SK-N-DZ (cell line): ENCODE measurements at regions not wholly inside any gene's neighbourhood (a gene's known extent, or its start where the extent isn't known, plus 50 kb on each side); places are given as distances from the start of the nearest gene placed in this dataset.
"Not testable (repeated sequence)": the region's sequence is repeated elsewhere in the genome, so short reads cannot be mapped to it uniquely, and the experiment has no call there.

Experiments
- DNase-seq: peaks from one replicate; pipeline ENCODE4 v3.0.0-alpha.2; 2015; ENCODE audit warnings: low spot score

DNA sequence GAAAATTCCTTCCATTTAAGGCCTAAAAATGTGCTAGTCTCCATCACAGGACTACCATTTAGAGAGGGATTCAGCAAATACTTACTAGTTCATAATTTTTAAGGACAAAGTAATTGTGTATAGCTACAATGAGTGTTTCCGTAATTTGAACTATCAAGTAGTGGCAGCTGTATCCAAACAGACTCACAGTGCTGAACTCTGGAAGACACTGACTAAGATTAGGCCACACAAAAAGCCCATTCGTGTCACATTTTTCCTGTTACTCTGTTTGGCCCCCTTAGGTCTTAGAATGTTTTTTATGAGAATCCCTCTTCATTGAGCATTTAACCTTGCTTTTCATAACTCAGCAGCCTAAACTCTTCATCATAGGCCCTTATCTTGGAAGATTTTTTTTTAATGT lies 731.2 kb upstream of the PCDH9 start:
- DNase-seq = no peak

DNA sequence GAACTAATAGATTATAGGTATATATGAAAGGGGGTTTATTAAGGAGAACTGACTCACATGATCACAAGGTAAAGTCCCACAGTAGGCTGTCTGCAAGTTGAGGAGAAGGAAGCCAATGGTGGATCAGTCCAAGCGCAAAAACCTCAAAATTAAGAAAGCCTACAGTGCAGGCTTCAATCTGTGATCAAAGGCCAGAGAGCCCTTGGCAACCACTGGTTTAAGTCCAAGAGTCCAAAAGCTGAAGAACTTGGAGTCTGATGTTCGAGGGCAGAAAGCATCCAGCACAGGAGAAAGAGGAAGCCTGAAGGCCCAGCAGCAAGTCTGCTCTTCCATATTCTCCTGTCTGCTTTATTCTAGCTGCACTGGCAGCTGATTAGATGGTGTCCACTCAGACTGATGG lies 721.3 kb upstream of the PCDH9 start:
- no peak for DNase-seq

GRCh38 chr13:67950603-67951002 lies 720.5 kb upstream of the PCDH9 start:
- no peak for DNase-seq

DNA sequence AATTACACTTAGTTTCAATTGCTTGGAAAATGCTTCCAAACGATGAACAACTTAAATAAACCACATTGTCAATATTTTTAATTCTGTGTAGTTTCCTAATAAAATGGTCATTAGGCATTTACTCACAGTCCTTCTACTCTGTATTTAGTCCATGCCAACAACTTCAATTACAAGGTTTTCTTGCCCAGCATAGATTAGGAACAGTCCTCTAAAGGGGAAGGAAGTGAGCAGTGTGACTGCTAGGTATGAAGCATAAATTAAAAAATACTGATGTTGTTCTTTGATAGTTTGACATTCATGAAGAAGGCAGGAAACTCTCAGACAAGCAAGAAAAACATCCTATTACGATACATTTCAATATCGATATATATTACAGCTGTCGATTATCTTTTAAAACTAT lies 716.0 kb upstream of the PCDH9 start:
- DNase-seq = no peak

GRCh38 chr13:67943116-67943515 lies 713.0 kb upstream of the PCDH9 start:
- no peak for DNase-seq

DNA sequence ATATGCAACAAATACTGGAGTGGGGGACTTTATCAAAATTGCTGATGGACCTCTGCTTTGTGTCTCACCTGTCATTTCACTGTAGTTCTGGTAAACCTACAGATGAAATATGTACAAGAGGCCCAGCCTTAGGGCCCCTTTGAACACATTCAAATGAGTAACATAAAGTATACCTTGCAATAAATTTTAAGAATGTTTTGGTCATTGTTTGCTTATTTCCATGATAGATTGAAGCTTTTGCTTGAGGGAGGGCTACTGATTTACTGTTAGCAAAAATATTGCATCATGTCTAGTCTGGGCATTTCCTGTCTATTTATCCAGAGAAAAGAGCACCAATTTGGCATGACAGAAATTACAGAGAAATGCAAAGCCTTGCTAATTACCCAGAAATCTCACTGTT lies 705.5 kb upstream of the PCDH9 start:
- DNase-seq = peak; percentile 48

GRCh38 chr13:67934617-67935330 lies 704.6 kb upstream of the PCDH9 start:
- peak; percentile 75 for DNase-seq

GRCh38 chr13:67932991-67933390 lies 702.9 kb upstream of the PCDH9 start:
- DNase-seq = no peak

- no peak for DNase-seq
Observed at GRCh38 chr13:67917291-67917987, 687.3 kb upstream of the PCDH9 start.

DNA sequence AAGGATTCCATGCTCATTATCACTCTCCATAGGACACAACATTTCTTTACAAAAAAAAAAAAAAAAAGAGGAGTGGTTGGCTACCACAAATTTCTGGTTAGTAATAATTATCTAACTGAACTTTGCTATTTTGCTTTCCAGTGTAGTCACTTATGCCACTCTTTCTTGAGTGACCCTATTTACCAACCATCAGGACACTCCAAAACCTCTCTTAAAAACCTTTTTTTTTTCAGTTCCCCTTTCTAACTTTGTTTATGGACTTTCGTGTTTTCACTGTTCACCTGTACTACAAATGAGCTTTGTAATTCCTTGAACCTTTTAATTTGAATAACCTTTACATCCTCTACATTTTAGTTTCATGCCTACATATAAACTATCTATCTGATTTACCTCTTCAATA lies 686.5 kb upstream of the PCDH9 start:
- DNase-seq = no peak

DNA sequence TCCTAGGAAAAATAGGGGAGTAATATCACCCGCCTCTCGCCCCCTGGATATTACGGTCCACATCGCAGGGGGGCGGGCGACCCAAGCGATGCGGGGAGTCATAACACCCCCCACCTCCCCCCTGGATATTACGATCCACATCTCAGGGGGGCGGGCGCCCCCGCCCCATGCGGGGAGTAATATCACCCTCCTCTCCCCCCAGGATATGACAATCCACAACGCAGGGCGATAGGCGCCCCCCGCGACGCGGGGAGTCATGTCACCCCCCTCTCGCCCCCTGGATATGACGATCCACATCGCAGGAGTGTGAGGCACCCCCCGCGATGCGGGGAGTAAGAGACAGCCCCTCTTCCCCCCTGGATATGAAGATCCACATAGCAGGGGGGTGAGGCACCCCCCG lies 684.4 kb upstream of the PCDH9 start:
- DNase-seq = no peak

DNA sequence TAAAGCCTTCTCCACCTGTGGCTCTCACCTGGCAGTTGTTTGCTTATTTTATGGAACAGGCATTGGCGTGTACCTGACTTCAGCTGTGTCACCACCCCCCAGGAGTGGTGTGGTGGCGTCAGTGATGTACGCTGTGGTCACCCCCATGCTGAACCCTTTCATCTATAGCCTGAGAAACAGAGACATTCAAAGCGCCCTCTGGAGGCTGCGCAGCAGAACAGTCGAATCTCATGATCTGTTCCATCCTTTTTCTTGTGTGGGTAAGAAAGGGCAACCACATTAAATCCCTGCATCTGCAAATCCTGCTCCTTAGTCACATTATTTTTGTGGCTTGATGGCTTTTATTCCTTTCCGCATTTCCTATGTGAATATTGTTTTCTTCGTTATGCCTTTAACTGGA lies 672.8 kb upstream of the PCDH9 start:
- not testable (repeated sequence) for DNase-seq

DNA sequence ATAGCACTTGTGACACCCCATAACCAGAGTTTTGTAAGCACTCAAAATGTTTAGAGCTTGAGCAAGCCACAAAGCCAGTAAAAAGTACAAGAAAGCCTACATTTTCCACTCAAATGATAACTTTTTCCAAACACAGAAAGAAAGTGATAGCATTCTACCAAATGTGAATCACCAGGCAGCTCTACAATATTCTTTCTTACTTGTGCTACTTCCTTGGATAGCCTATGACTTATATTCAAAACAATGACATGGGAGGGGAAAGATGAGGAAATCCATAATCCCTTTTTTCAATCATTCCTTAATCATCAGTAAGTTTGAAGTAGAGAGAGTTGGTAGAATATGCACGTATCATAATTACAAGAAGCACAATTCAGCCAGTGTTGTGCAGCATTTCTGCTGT lies 650.8 kb upstream of the PCDH9 start:
- no peak for DNase-seq

- no peak for DNase-seq
Observed at GRCh38 chr13:67878376-67878775, 648.2 kb upstream of the PCDH9 start.

- no peak for DNase-seq
Observed at GRCh38 chr13:67877031-67877430, 646.9 kb upstream of the PCDH9 start.

DNA sequence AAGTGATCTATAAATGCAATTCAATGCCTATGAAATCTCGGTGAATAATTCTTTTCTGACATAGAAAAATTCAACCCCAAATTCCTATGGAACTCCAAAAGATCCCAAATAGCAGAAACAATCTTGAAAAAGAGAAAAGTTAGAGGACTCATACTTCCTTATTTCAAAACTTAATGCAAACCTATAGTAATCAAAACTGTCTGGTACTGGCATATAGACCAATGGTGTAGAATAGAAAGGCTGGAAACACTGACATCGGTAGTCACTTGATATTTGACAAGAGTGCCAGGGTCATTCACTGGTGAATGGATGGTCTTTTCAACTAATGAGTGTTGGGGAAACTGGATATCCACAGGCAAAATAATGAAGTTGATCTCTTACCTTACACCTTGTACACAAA lies 637.1 kb upstream of the PCDH9 start:
- no peak for DNase-seq

GRCh38 chr13:67860315-67860714 lies 630.2 kb upstream of the PCDH9 start:
- no peak for DNase-seq

DNA sequence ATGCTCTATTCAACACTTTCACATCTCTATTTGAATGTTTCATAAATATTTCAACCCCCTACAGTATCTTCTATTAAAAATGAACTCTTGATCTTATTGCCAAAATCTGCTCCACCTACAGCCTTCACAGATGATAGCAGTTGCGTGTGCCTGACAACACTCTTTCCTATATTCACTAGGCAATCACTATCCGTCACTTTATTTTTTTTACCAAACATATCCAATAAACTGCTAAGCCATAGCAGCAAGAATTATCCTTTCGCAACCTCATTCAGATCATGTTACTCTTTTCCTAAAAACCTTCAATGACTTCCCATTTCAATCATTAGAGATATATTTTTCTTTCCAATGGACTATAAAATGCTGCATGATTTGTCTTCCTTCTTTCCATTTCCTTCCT lies 629.8 kb upstream of the PCDH9 start:
- no peak for DNase-seq

- no peak for DNase-seq
Observed at GRCh38 chr13:67857581-67858310, 627.6 kb upstream of the PCDH9 start.

GRCh38 chr13:67856955-67857354 lies 626.8 kb upstream of the PCDH9 start:
- no peak for DNase-seq

DNA sequence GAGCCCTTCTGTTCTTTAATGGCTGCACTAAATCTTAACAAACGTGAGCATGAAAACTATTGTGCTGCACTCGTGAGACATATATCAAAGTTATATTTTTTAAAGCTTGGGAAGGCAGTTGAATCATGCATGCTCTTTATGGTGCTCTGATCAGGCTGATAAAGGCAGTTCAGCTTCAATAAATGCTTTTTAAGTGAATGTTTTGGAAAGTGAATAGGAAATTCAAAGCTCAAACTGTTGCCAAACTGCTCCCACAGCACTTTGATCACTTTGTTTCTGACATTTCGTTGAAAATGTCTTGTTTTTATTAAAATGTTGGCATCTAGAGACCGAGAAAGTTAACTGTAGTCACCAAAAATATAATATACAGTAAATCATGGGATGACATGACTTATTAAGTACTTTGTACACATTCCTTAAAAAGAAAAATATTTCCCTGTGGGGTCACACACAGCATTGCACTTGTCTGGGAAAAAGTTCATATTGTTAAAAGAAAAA lies 625.7 kb upstream of the PCDH9 start:
- DNase-seq = no peak

GRCh38 chr13:67854990-67855389 lies 624.9 kb upstream of the PCDH9 start:
- no peak for DNase-seq

GRCh38 chr13:67844574-67844973 lies 614.4 kb upstream of the PCDH9 start:
- no peak for DNase-seq
